Activated CD8-positive, alpha-beta memory T cell treated with anti-CD3 and anti-CD28 coated beads for 1 hour (primary cell): ENCODE measurements at regions not wholly inside any gene's neighbourhood (a gene's known extent, or its start where the extent isn't known, plus 50 kb on each side); places are given as distances from the start of the nearest gene placed in this dataset.
"Not testable (repeated sequence)": the region's sequence is repeated elsewhere in the genome, so short reads cannot be mapped to it uniquely, and the experiment has no call there.

ENCODE experiments used
- DNase-seq, 2 donors: peaks; one replicate each; pipeline ENCODE4 v3.0.0-alpha.2; 2020; ENCODE audit warnings: low read depth in 1 of 2; ENCODE audit errors: extremely low read depth in 1 of 2

DNA sequence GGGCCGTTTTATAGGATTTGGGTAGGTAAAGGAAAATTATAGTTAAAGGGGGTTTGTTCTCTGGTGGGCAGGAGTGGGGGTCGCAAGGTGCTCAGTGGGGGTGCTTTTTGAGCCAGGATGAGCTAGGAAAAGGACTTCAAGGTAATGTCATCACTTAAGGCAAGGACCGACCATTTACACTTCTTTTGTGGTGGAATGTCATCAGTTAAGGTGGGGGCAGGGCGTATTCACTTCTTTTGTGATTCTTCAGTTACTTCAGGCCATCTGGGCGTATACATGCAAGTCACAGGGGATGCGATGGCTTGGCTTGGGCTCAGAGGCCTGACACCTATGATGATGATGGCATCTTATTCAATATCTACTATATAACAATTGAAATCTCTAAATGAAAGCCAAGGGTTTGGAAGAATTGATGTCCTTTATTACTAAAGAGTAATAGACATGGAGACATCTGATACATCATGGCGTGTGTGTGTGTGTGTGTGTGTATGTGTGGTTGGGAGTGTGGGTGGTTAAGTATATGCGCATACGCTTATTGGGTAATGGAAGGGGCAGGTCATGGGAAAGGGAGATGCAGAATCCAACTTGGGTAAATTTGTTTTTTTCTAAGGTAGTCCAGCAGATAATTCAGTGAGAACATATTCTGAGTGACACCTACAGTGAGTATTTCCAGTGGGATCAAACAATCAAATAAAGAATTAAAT is 236.9 kb upstream of the DUSP10 start:
- not testable (repeated sequence) for DNase-seq

DNA sequence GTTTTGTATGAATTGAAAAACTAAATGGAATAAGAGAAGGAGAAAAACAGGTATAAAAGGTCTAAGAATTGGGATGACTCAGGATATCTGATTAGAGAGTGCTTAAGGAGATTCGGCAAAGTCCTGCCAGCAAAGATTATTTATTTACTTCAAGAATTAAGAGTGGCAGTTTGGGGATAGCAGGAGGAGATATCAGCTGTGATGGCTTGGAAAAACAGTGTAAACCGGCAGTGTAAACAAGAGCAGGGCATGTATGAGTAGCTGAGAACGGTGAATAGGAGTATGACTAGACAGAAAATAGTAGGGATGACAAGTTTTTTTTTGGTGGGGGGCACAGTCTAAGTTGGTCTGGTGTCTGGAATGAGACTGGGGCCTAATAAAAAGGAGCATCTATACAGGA is 231.9 kb upstream of the DUSP10 start:
- DNase-seq: not testable (repeated sequence)

DNA sequence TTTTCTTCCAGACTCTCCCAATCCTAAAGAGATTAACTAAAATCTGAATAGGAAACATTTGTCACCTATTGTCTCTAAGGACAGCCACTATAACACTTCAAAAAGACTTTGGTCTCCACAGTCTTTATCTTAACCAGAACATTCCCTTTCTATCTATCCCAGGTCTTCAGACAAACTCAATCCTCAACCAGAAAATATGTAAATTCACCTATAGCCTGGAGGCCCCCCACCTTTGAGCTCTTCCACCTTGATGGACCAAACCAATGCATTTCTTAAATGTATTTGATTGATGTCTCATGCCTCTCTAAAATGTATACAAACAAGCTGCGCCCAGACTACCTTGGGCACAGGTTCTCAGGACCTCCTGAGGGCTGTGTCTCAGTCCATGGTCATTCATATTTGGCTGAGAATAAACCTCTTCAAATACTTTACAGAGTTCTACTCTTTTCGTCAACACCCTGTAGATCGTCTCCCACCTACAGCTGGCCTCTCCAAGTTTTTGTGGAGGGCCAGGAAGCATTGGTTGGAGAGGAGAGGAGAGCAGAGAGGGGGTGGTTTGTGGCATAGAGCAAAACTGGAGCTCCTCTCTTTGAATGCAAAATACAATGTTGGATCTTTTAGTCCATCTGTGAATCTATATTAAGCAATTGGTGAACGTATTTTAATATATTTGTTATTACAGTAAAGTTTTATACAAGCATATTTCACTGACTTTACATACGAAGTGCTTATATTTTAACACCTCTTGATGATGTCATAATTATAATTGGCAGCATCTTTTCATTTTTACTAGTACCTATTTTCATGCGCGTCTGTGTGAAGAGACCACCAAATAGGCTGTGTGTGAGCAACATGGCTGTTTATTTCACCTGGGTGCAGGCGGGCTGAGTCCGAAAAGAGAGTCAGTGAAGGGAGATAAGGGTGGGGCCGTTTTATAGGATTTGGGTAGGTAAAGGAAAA is 230.7 kb upstream of the DUSP10 start:
- no peak for DNase-seq

DNA sequence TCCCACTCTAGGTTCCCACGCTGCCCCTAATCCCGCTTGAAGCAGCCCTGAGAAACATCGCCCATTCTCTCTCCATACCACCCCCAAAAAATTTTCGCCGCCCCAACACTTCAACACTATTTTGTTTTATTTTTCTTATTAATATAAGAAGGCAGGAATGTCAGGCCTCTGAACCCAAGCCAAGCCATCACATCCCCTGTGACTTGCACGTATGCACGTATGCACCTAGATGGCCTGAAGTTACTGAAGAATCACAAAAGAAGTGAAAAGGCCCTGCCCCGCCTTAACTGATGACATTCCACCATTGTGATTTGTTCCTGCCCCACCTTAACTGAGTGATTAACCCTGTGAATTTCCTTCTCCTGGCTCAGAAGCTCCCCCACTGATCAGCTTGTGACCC is 229.1 kb upstream of the DUSP10 start:
- DNase-seq: not testable (repeated sequence)

DNA sequence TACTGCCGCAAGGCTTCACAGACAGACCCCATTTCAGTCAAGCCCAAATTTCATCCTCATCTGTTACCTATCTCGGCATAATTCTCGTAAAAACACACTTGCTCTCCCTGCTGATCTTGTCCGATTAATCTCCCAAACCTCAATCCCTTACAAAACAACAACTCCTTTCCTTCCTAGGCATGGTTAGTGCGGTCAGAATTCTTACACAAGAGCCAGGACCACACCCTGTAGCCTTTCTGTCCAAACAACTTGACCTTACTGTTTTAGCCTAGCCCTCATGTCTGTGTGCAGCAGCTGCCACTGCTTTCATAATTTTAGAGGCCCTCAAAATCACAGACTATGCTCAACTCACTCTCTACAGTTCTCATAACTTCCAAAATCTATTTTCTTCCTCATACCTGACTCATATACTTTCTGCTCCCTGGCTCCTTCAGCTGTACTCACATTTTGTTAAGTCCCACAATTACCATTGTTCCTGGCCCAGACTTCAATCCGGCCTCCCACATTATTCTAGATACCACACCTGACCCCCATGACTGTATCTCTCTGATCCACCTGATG is 227.5 kb upstream of the DUSP10 start:
- not testable (repeated sequence) for DNase-seq

DNA sequence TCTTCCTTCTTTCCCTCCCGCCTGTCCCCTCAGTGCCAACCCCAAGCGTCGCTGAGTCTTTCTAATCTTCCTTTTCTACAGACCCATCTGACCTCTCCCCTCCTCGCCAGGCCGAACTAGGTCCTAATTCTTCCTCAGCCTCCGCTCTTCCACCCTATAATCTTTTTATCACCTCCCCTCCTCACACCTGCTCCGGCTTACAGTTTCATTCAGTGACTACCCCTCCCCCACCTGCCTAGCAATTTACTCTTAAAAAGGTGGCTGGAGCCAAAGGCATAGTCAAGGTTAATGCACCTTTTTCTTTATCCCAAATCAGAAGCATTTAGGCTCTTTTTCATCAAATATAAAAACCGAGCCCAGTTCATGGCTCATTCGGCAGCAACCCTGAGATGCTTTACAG is 225.6 kb upstream of the DUSP10 start:
- DNase-seq: not testable (repeated sequence)

DNA sequence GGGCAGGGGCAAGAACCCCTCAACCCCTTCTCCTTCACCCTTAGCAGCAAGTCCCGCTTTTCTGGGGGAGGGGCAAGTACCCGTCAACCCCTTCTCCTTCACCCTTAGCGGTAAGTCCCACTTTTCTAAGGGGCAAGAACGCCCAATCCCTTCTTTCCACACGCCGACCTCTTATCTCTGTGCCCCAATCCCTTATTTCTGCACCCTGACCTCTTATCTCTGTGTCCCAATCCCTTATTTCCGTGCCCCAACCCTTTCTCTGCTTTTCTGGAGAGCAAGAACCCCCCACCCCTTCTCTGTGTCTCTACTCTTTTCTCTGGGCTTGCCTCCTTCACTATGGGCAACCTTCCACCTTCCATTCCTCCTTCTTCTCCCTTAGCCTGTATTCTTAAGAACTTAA is 225.0 kb upstream of the DUSP10 start:
- not testable (repeated sequence) for DNase-seq

DNA sequence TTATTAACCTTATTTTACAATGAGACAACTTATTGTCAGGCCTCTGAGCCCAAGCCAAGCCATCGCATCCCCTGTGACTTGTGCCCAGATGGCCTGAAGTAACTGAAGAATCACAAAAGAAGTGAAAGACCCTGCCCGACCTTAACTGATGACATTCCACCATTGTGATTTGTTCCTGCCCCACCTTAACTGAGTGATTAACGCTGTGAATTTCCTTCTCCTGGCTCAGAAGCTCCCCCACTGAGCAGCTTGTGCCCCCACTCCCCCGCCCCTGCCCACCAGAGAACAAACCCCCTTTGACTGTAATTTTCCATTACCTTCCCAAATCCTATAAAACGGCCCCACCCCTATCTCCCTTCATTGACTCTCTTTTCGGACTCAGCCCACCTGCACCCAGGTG is 224.0 kb upstream of the DUSP10 start:
- not testable (repeated sequence) for DNase-seq

DNA sequence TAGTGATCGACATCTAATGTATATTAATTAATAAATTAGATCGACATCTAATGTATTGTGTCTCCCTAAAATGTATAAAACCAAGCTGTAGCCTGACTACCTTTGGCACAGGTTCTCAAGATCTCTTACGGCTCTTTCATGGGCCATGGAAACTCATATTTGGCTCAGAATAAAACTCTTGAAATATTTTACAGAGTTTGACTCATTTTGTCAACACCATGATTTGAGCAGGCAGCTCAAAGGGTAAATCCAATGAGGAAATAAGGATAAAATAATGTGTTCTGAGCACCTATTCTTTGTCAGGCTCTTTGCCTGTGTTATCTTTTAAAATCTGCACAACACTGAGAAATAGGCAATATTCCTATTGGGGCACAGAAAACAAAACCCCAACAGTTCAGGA is 223.4 kb upstream of the DUSP10 start:
- DNase-seq: no peak

DNA sequence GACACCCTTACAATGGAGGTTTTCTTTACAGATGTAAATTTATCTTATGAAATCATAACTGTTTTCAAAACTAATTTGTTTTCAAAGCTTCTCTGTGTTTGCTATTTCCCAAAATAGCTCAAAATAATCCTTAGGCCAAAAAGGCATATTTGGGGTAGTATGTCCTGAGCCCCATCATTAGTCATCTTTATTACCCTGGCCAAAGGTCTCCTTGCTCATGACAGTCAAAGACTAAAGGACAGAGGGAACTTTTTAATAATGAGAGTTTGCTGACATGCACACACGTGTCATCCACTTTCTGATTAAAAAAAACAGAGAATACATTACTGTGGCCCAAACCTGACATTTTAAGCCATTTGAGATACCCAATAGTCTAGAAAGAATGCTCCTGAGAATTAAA is 221.9 kb upstream of the DUSP10 start:
- DNase-seq: no peak

DNA sequence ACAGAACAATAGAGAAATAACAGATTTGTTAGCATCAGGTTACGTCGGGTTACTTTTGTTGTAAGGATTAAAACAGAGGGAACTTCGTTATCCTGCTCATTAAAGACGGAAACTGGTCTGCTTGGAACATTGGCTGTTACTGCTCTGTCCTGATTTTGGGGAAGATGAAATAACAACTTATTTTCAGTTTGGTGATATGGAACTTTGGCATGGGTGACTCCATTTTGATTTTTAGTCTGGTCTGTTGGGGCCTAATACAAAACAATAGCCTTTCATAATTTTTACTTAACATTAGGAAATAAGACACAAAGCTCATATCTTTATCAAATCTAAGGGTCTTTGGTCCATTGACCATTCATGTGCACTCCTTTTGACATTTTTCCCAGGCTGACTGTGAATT is 220.5 kb upstream of the DUSP10 start:
- no peak for DNase-seq

DNA sequence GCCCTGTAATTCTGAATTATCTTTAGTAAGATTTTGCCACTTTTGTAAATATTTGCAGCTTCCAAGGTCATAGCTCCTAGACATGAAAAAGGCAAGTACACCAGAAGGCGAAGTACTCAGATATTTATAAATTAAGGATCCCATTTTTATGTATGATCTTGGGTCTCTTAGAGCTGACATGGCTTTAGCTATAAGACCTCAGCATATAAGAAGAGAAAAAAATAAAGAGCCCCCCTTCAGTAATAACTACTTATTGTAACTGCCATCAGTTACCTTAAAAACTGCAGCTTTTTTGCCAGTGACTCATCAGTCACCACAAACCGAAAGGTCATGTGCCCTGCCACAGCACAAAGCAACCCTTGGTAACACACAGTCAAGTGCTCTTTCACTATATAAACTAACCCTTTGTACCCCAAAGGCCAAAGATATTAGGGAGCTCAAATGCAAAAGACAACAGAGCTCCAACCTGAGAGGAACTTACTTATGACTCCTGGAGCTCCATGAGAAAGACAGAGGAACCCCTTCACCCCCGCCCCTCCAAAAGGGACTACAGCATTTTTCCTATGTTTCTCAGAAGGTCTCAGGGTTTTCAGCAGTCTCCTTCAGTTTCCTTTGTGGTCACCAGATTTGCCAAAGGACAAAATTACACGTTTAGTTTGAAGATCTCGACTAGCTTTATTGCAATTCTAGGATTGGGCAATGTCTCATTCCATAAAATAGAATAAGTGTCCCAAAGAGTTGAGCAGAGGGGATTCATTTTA is 219.8 kb upstream of the DUSP10 start:
- peak in 1 of 2 donors; percentile 25 for DNase-seq

DNA sequence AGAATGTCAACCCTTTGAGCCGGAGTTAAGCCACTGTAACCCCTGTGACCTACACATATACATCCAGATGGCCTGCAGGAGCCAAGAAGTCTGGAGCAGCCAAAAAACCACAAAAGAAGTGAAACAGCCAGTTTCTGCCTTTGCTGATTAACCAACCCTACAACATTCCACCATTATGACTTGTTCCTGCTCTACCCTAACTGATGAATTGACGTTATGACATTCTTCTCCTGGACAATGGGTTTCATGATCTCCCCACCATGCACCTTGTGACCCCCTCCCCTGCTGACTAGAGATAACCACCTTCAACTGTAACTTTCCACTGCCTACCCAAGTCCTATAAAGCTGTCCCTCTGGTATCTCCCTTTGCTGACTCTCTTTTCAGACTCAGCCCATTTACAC is 216.3 kb upstream of the DUSP10 start:
- DNase-seq: not testable (repeated sequence)

DNA sequence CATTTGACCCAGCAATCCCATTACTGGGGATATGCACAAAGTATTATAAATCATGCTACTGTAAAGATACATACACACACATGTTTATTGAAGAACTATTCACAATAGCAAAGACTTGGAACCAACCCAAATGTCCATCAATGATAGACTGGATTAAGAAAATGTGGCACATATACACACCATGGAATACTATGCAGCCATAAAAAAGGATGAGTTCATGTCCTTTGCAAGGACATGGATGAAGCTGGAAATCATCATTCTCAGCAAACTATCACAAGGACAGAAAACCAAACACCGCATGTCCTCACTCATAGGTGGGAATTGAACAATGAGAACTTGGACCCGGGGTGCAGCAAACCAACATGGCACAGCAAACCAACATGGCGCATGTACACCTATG is 215.5 kb upstream of the DUSP10 start:
- DNase-seq: not testable (repeated sequence)

DNA sequence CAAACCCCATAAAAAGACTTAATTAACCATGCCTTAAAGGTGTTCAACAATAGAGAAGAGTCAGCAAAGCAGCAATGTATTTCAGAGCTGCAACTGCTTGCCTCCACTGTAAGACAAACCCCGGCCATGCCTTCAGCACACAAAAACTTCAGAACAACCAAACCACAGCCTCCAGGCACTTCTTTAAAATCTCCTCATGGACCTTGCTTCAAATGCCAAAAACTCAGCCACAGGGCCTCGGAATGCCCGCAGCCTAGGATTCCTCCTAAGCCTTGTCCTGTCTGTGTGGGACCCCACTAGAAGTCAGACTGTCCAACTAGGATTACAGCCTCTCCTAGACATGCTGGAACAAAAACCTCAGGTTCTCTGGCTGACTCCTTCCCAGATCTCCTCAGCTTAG is 208.1 kb upstream of the DUSP10 start:
- DNase-seq: no peak

DNA sequence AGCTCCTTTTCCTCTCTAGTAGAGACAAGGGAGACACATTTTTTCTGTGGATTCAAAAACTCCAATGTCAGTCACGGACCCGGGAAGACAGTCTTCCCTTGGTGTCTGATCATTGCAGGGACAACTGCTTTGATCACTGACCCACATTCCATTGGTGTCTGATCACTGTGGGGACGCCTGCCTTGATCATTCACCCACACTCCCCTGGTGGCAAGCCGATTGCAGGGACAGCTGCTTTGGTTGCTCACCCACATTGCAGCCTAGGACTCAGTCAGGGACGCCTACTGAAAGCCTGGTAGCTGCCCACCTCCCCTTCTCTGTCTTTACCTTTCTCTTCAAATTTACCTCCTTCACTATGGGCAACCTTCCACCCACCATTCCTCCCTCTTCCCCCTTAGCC is 206.6 kb upstream of the DUSP10 start:
- DNase-seq: no peak

DNA sequence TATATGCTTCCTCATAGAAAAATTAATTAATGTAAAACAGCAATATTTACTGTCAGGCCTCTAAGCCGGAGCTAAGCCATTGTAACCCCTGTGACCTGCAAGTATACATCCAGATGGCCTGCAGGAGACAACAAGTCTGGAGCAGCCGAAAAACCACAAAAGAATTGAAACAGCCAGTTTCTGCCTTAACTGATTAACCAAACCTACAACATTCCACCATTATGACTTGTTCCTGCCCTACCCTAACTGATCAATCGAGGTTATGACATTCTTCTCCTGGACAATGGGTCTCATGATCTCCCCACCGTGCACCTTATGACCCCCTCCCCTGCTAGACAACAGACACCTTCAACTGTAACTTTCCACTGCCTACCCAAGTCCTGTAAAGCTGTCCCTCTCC is 205.8 kb upstream of the DUSP10 start:
- DNase-seq: no peak

DNA sequence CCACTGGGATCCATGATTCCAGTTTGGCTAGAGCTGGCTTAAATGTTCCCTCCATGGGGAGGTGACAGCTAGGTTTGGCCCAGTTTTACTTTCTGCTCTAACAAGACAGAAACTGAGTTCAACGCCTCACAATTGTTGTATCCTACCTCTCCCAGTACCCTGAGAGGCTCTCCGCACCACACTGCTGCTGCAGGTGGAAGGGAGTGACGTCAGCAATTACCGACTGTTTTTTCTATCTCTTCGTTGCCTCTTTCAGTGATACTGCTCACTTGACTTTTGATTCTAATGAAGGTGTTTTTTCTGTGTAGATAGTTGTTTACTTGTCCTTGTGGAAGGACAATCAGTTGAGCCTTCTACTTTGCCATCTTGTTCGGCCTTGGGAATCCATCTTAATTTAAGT is 204.9 kb upstream of the DUSP10 start:
- DNase-seq: no peak

DNA sequence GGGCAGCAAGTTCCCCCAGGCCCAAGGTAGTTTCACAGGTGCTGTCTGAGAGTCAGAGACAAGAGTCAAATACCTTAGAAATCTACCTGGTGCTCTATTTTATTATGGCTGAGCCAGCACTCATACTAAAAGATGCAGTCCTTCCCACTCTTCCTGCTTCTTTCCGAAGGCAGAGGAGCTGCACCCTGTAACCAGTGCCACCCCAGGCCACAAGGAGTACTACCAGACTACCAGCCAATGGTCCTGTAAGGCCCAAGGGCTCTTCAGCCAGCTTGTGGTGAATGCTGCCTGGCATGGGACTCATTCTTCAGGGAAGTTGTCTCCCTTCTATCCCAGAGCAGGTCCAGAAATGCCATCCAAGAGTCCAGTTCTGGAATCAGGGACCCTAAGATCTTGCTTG is 203.8 kb upstream of the DUSP10 start:
- DNase-seq: no peak

DNA sequence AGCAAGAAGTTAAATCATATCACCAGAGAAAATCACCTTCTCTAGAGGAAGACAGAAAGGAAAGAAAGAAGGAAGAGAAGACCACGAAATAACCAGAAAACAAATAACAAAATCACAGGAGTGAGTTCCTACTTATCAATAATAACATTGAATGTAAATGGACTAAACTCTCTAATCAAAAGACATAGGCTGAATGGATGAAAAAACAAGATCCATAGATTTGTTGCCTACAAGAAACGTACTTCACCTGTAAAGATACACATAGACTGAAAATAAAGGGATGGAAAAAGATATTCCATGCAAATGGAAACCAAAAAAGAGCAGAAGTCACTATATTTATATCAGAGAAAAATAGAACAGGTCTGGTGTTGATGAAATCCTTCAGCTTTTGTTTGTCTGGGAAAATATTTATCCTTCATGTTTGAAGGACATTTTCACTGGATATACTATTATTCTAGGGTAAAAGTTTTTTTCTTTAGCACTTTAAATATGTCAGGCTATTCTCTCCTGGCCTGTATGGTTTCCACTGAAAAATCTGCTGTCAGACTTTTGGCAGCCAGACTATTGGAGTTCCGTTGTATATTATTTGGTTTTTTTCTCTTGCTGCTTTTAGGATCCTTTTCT is 202.5 kb upstream of the DUSP10 start:
- DNase-seq: no peak

DNA sequence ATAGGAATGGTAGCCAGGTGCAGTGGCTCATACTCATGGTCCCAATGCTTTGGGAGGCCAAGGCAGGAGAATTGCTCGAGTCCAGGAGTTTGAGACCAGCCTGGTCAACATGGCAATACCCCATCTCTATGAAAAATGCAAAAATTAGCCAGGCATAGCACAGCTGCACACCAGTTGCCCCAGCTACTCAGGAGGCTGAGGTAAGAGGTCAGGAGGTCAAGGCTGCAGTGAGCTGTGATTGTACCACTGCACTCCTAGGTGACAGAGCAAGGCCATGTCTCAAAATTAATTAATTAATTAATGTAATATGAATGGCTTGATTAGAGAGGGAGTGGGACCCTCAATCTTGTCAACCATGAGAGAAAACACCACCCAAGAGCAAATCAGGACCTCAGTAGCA is 198.7 kb upstream of the DUSP10 start:
- no peak for DNase-seq
